GM21786 (cell line): ENCODE measurements at regions not wholly inside any gene's neighbourhood (a gene's known extent, or its start where the extent isn't known, plus 50 kb on each side); places are given as distances from the start of the nearest gene placed in this dataset.

Experiments used
- ATAC-seq: cut with Tn5 transposase; IDR thresholded peaks from one replicate; pipeline ENCODE4 v1.9.1; 2021; ENCODE audit not compliant: unreplicated experiment

GRCh38 chr13:97627566-97627965 lies 193.6 kb downstream of the RAP2A start:
- ATAC-seq: no peak

- no peak for ATAC-seq
Observed at GRCh38 chr13:97629601-97630272, 195.8 kb downstream of the RAP2A start.

- ATAC-seq: no peak
Observed at GRCh38 chr13:97630725-97631124, 196.8 kb downstream of the RAP2A start.

- peak; percentile 80 for ATAC-seq
Observed at GRCh38 chr13:97631158-97631557, 197.2 kb downstream of the RAP2A start.

GRCh38 chr13:97639236-97639635 lies 205.3 kb downstream of the RAP2A start:
- no peak for ATAC-seq

GRCh38 chr13:97640268-97640667 lies 206.3 kb downstream of the RAP2A start:
- ATAC-seq: no peak

GRCh38 chr13:97648171-97648880 lies 214.4 kb downstream of the RAP2A start:
- no peak for ATAC-seq

- no peak for ATAC-seq
Observed at GRCh38 chr13:97648881-97649224, 214.9 kb downstream of the RAP2A start.

- ATAC-seq: no peak
Observed at GRCh38 chr13:97653443-97654140, 219.6 kb downstream of the RAP2A start.

- no peak for ATAC-seq
Observed at GRCh38 chr13:97654236-97654635, 220.3 kb downstream of the RAP2A start.

GRCh38 chr13:97658556-97658955 lies 224.6 kb downstream of the RAP2A start:
- ATAC-seq: no peak

- ATAC-seq: no peak
Observed at GRCh38 chr13:97659602-97660001, 225.6 kb downstream of the RAP2A start.

- no peak for ATAC-seq
Observed at GRCh38 chr13:97660594-97661260, 226.8 kb downstream of the RAP2A start.

GRCh38 chr13:97686594-97686993 lies 252.6 kb downstream of the RAP2A start:
- no peak for ATAC-seq

GRCh38 chr13:97692628-97693027 lies 258.7 kb downstream of the RAP2A start:
- no peak for ATAC-seq

- no peak for ATAC-seq
Observed at GRCh38 chr13:97695684-97696083, 257.8 kb upstream of the IPO5 start.

- ATAC-seq: no peak
Observed at GRCh38 chr13:97696921-97697320, 256.6 kb upstream of the IPO5 start.

GRCh38 chr13:97700306-97700848 lies 253.1 kb upstream of the IPO5 start:
- no peak for ATAC-seq

- no peak for ATAC-seq
Observed at GRCh38 chr13:97702614-97703013, 250.9 kb upstream of the IPO5 start.

GRCh38 chr13:97710797-97711196 lies 242.7 kb upstream of the IPO5 start:
- no peak for ATAC-seq

GRCh38 chr13:97712770-97713169 lies 240.7 kb upstream of the IPO5 start:
- no peak for ATAC-seq
